GM23338 (cell line): ENCODE measurements at regions not wholly inside any gene's neighbourhood (a gene's known extent, or its start where the extent isn't known, plus 50 kb on each side); places are given as distances from the start of the nearest gene placed in this dataset.

Source experiments
- ATAC-seq: fragments of 200-7000 bp; cut with Tn5 transposase; 3 replicates; pipeline ENCODE4 v1.9.1; 2020
- DNase-seq: peaks from one replicate; pipeline ENCODE4 v3.0.0-alpha.2; 2015; ENCODE audit warnings: low spot score
- H2AFZ ChIP-seq: fragments of 200-600 bp; sonication (generic); 2 replicates; pipeline ENCODE4 v1.8.0; 2016; ENCODE audit warnings: antibody characterized with exemption, mild to moderate bottlenecking, moderate library complexity
- H3F3A ChIP-seq: fragments of 200-600 bp; sonication (generic); replicated peaks from 2 replicates; pipeline ENCODE4 v1.8.0; 2017; ENCODE audit warnings: antibody characterized with exemption, mixed run types, low read depth
- H3K27ac ChIP-seq: fragments of 200-600 bp; sonication (generic); 2 replicates; pipeline ENCODE4 v1.6.1; 2016; ENCODE audit warnings: low read depth
- H3K27me3 ChIP-seq: fragments of 200-600 bp; sonication (generic); 2 replicates; pipeline ENCODE4 v1.8.0; 2016; ENCODE audit warnings: mild to moderate bottlenecking, mixed run types, moderate library complexity; ENCODE audit not compliant: insufficient read depth
- H3K36me3 ChIP-seq: fragments of 200-600 bp; sonication (generic); 2 replicates; pipeline ENCODE4 v1.8.0; 2016; ENCODE audit warnings: mild to moderate bottlenecking; ENCODE audit not compliant: insufficient read depth
- H3K4me1 ChIP-seq: fragments of 200-600 bp; sonication (generic); 2 replicates; pipeline ENCODE4 v1.8.0; 2016; ENCODE audit warnings: mild to moderate bottlenecking, moderate library complexity; ENCODE audit not compliant: insufficient read depth
- H3K4me2 ChIP-seq: fragments of 200-600 bp; sonication (generic); 2 replicates; pipeline ENCODE4 v1.7.1; 2017; ENCODE audit warnings: mixed run types
- H3K4me3 ChIP-seq: fragments of 200-600 bp; sonication (generic); 2 replicates; pipeline ENCODE4 v1.6.1; 2016; ENCODE audit warnings: mixed run types
- H3K79me2 ChIP-seq: fragments of 200-600 bp; sonication (generic); replicated peaks from 2 replicates; pipeline ENCODE4 v1.8.0; 2017; ENCODE audit warnings: mild to moderate bottlenecking; ENCODE audit not compliant: insufficient read depth
- H3K9me2 ChIP-seq: fragments of 200-600 bp; sonication (generic); 2 replicates; pipeline ENCODE4 v1.8.0; 2017; ENCODE audit not compliant: insufficient read depth
- H4K20me1 ChIP-seq: fragments of 200-600 bp; sonication (generic); replicated peaks from 2 replicates; pipeline ENCODE4 v1.8.0; 2017; ENCODE audit warnings: mild to moderate bottlenecking; ENCODE audit not compliant: insufficient read depth
- H3K27ac Mint-ChIP-seq: 2 replicates; pipeline ENCODE4 v1.8.0; 2020; ENCODE audit warnings: inconsistent platforms, mild to moderate bottlenecking, moderate library complexity, mixed read lengths
- H3K27me3 Mint-ChIP-seq: 3 replicates; pipeline ENCODE4 v1.8.0; 2022; ENCODE audit warnings: low read depth, mild to moderate bottlenecking, moderate library complexity, mixed read lengths, inconsistent platforms; ENCODE audit not compliant: insufficient read depth, poor library complexity
- H3K36me3 Mint-ChIP-seq: 3 replicates; pipeline ENCODE4 v1.8.0; 2021; ENCODE audit warnings: low read depth, mild to moderate bottlenecking, inconsistent platforms, moderate library complexity, mixed read lengths
- H3K4me1 Mint-ChIP-seq: 3 replicates; pipeline ENCODE4 v1.8.0; 2020; ENCODE audit warnings: mild to moderate bottlenecking, inconsistent platforms, mixed read lengths
- H3K4me3 Mint-ChIP-seq: 3 replicates; pipeline ENCODE4 v1.8.0; 2021; ENCODE audit warnings: moderate library complexity, mild to moderate bottlenecking, inconsistent platforms, mixed read lengths
- H3K9me3 Mint-ChIP-seq: 3 replicates; pipeline ENCODE4 v1.8.0; 2020; ENCODE audit warnings: moderate library complexity, mild to moderate bottlenecking, inconsistent platforms, mixed read lengths
- CREB1 ChIP-seq: fragments of 250-450 bp; sonication (Bioruptor Pico); IDR thresholded peaks from 2 replicates; pipeline ENCODE4 v1.5.0; 2020; ENCODE audit warnings: low read depth, mild to moderate bottlenecking, moderate library complexity
- EZH2 ChIP-seq: fragments of 200-600 bp; sonication (generic); IDR thresholded peaks from one replicate; pipeline ENCODE4 v1.8.0; 2017; ENCODE audit warnings: antibody characterized with exemption, mild to moderate bottlenecking, low read depth; ENCODE audit not compliant: unreplicated experiment
- EZH2phosphoT487 ChIP-seq: fragments of 200-600 bp; sonication (generic); IDR thresholded peaks from one replicate; pipeline ENCODE4 v1.8.1; 2018; ENCODE audit warnings: antibody characterized with exemption; ENCODE audit not compliant: unreplicated experiment
- JUNB ChIP-seq: IDR thresholded peaks from one replicate; pipeline ENCODE4 v1.6.1; 2016; ENCODE audit warnings: antibody characterized with exemption; ENCODE audit not compliant: unreplicated experiment
- NANOG ChIP-seq: IDR thresholded peaks from 2 replicates; pipeline ENCODE4 v1.6.1; 2016; ENCODE audit warnings: antibody characterized with exemption, borderline replicate concordance
- POLR2AphosphoS5 ChIP-seq: IDR thresholded peaks from 2 replicates; pipeline ENCODE4 v1.6.1; 2016; ENCODE audit warnings: antibody characterized with exemption, low read depth
- REST ChIP-seq: IDR thresholded peaks from one replicate; pipeline ENCODE4 v1.6.1; 2018; ENCODE audit warnings: antibody characterized with exemption; ENCODE audit not compliant: unreplicated experiment
- STAT1 ChIP-seq: IDR thresholded peaks from one replicate; pipeline ENCODE4 v1.6.1; 2016; ENCODE audit warnings: antibody characterized with exemption; ENCODE audit not compliant: unreplicated experiment
- ZNF114 ChIP-seq: fragments of 250-450 bp; sonication (Bioruptor Pico); IDR thresholded peaks from 2 replicates; pipeline ENCODE4 v1.5.0; 2020; ENCODE audit warnings: mild to moderate bottlenecking, moderate library complexity
- ZNF331 ChIP-seq: fragments of 250-450 bp; sonication (Bioruptor Pico); IDR thresholded peaks from 2 replicates; pipeline ENCODE4 v1.5.0; 2020; ENCODE audit warnings: low read depth, mild to moderate bottlenecking, moderate library complexity
- TF ChIP-seq, protein P1 (sequence below), 2 experiments: fragments of 200-600 bp in 1 of 2; sonication (generic) in 1 of 2; conservative IDR thresholded peaks; 2 replicates each; pipeline versions ENCODE4 v1.5.1 to v1.6.1; 2016 to 2017; ENCODE audit warnings: antibody characterized with exemption in 2 of 2, low read depth in 2 of 2, mild to moderate bottlenecking in 2 of 2, moderate library complexity in 1 of 2
- TF ChIP-seq, protein P2 (sequence below): fragments of 250-450 bp; sonication (Bioruptor Pico); IDR thresholded peaks from 2 replicates; pipeline ENCODE4 v1.5.0; 2020; ENCODE audit warnings: mild to moderate bottlenecking, moderate library complexity
- TF ChIP-seq, protein P3 (sequence below): IDR thresholded peaks from 2 replicates; pipeline ENCODE4 v1.6.1; 2016; ENCODE audit warnings: antibody characterized with exemption

DNA sequence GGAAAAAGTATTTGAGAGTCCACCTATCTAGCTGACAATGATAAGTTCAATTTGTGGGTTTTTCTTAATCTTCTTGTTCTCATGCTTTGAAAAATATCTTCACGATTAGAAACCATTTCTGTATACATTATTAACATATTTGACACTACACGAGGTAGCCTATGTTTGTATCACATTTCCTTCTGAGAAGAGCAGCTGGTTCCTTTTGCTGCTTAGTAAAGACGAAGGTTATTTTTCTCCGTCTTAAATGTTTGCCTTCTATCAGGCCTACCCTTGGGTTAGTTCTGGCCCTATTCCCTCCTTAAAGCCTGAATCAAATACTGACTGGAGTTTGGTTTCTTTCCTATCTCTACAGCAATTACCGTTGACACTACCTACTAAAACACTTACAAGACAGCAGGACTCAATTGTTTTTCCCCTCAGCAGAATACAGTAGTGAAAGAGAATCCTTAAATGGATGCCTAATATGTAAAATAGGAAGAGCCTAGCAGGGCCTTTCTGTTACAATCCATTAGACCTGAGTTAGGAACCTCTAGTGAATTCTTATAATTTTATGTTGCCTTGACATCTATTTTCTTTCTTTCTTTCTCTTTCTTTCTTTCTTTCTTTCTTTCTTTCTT lies 790.4 kb downstream of the EPHA4 start:
- Histone ChIP-seq H2AFZ (no peak overlapping the region), H3K4me1 (no peaks in the 10 kb centered on the region), H4K20me1 (no peaks in the 10 kb centered on the region), H3K27me3 (peaks cover 2% of the 10 kb centered on the region; the same call in 1 of the 2 replicates), H3K9me2 (0 out of 2 replicates have a peak, but pooled peaks cover 3% of the 10 kb centered on the region), H3K4me3 (no peak overlapping the region), H3F3A (no peaks in the 10 kb centered on the region), H3K79me2 (no peaks in the 10 kb centered on the region), H3K4me2 (no peak overlapping the region), H3K27ac (no peak overlapping the region), H3K36me3 (no peaks in the 10 kb centered on the region)
- DNase-seq (peak; percentile 23), ATAC-seq (peak; percentile 71)
- H3K27ac Mint-ChIP-seq: no peak overlapping the region
- H3K27me3 Mint-ChIP-seq: peaks cover 2% of the 10 kb centered on the region
- H3K4me3 Mint-ChIP-seq: no peak overlapping the region
- TF ChIP-seq JUNB (no peak), STAT1 (no peak), ZNF331 (CRISPR knock-in tag) (no peak), EZH2 (no peak), EZH2phosphoT487 (no peak), POLR2AphosphoS5 (no peak), CREB1 (CRISPR knock-in tag) (no peak), NANOG (no peak), REST (no peak), ZNF114 (CRISPR knock-in tag) (no peak)
- TF ChIP-seq, protein P1, sequence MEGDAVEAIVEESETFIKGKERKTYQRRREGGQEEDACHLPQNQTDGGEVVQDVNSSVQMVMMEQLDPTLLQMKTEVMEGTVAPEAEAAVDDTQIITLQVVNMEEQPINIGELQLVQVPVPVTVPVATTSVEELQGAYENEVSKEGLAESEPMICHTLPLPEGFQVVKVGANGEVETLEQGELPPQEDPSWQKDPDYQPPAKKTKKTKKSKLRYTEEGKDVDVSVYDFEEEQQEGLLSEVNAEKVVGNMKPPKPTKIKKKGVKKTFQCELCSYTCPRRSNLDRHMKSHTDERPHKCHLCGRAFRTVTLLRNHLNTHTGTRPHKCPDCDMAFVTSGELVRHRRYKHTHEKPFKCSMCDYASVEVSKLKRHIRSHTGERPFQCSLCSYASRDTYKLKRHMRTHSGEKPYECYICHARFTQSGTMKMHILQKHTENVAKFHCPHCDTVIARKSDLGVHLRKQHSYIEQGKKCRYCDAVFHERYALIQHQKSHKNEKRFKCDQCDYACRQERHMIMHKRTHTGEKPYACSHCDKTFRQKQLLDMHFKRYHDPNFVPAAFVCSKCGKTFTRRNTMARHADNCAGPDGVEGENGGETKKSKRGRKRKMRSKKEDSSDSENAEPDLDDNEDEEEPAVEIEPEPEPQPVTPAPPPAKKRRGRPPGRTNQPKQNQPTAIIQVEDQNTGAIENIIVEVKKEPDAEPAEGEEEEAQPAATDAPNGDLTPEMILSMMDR (conservative IDR thresholded peaks at IDR 0.05; ENCODE audit: low read depth in 2 of 2): no peak
- TF ChIP-seq, protein P2, sequence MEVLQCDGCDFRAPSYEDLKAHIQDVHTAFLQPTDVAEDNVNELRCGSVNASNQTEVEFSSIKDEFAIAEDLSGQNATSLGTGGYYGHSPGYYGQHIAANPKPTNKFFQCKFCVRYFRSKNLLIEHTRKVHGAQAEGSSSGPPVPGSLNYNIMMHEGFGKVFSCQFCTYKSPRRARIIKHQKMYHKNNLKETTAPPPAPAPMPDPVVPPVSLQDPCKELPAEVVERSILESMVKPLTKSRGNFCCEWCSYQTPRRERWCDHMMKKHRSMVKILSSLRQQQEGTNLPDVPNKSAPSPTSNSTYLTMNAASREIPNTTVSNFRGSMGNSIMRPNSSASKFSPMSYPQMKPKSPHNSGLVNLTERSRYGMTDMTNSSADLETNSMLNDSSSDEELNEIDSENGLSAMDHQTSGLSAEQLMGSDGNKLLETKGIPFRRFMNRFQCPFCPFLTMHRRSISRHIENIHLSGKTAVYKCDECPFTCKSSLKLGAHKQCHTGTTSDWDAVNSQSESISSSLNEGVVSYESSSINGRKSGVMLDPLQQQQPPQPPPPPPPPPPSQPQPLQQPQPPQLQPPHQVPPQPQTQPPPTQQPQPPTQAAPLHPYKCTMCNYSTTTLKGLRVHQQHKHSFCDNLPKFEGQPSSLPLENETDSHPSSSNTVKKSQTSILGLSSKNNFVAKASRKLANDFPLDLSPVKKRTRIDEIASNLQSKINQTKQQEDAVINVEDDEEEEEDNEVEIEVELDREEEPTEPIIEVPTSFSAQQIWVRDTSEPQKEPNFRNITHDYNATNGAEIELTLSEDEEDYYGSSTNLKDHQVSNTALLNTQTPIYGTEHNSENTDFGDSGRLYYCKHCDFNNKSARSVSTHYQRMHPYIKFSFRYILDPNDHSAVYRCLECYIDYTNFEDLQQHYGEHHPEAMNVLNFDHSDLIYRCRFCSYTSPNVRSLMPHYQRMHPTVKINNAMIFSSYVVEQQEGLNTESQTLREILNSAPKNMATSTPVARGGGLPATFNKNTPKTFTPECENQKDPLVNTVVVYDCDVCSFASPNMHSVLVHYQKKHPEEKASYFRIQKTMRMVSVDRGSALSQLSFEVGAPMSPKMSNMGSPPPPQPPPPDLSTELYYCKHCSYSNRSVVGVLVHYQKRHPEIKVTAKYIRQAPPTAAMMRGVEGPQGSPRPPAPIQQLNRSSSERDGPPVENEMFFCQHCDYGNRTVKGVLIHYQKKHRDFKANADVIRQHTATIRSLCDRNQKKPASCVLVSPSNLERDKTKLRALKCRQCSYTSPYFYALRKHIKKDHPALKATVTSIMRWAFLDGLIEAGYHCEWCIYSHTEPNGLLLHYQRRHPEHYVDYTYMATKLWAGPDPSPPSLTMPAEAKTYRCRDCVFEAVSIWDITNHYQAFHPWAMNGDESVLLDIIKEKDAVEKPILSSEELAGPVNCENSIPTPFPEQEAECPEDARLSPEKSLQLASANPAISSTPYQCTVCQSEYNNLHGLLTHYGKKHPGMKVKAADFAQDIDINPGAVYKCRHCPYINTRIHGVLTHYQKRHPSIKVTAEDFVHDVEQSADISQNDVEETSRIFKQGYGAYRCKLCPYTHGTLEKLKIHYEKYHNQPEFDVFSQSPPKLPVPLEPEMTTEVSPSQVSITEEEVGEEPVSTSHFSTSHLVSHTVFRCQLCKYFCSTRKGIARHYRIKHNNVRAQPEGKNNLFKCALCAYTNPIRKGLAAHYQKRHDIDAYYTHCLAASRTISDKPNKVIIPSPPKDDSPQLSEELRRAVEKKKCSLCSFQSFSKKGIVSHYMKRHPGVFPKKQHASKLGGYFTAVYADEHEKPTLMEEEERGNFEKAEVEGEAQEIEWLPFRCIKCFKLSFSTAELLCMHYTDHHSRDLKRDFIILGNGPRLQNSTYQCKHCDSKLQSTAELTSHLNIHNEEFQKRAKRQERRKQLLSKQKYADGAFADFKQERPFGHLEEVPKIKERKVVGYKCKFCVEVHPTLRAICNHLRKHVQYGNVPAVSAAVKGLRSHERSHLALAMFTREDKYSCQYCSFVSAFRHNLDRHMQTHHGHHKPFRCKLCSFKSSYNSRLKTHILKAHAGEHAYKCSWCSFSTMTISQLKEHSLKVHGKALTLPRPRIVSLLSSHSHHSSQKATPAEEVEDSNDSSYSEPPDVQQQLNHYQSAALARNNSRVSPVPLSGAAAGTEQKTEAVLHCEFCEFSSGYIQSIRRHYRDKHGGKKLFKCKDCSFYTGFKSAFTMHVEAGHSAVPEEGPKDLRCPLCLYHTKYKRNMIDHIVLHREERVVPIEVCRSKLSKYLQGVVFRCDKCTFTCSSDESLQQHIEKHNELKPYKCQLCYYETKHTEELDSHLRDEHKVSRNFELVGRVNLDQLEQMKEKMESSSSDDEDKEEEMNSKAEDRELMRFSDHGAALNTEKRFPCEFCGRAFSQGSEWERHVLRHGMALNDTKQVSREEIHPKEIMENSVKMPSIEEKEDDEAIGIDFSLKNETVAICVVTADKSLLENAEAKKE (CRISPR knock-in tag): no peak
- TF ChIP-seq, protein P3, sequence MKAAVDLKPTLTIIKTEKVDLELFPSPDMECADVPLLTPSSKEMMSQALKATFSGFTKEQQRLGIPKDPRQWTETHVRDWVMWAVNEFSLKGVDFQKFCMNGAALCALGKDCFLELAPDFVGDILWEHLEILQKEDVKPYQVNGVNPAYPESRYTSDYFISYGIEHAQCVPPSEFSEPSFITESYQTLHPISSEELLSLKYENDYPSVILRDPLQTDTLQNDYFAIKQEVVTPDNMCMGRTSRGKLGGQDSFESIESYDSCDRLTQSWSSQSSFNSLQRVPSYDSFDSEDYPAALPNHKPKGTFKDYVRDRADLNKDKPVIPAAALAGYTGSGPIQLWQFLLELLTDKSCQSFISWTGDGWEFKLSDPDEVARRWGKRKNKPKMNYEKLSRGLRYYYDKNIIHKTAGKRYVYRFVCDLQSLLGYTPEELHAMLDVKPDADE: no peak
- no peaks in the 10 kb centered on the region; the same call in 1 of the 3 replicates for H3K9me3 Mint-ChIP-seq
- no peaks in the 10 kb centered on the region for H3K36me3 Mint-ChIP-seq
- H3K4me1 Mint-ChIP-seq: peaks cover 9% of the 10 kb centered on the region
